Cerebellar cortex (tissue), 1 donor: ENCODE measurements at regions not wholly inside any gene's neighbourhood (a gene's known extent, or its start where the extent isn't known, plus 50 kb on each side); places are given as distances from the start of the nearest gene placed in this dataset.
"Not testable (repeated sequence)": the region's sequence is repeated elsewhere in the genome, so short reads cannot be mapped to it uniquely, and the experiment has no call there.

Source experiments
- DNase-seq: peaks from one replicate; pipeline ENCODE4 v3.0.0-alpha.2; 2015; ENCODE audit warnings: low spot score

- not testable (repeated sequence) for DNase-seq
Measured at GRCh38 chr10:47166808-47167581, 133.0 kb upstream of the GDF10 start.

GRCh38 chr10:47167591-47167990, 132.4 kb upstream of the GDF10 start:
- DNase-seq = no peak

- no peak for DNase-seq
Measured at GRCh38 chr10:47169581-47169980, 130.4 kb upstream of the GDF10 start.

- DNase-seq = no peak
Measured at GRCh38 chr10:47173929-47174442, 126.0 kb upstream of the GDF10 start.

GRCh38 chr10:47175181-47176123, 124.5 kb upstream of the GDF10 start:
- peak; percentile 72 for DNase-seq

- no peak for DNase-seq
Measured at GRCh38 chr10:47176206-47176902, 123.6 kb upstream of the GDF10 start.

- DNase-seq = peak; percentile 75
Measured at GRCh38 chr10:47176903-47177868, 122.8 kb upstream of the GDF10 start.

GRCh38 chr10:47178537-47179290, 121.3 kb upstream of the GDF10 start:
- no peak for DNase-seq

- DNase-seq = no peak
Measured at GRCh38 chr10:47179291-47179647, 120.7 kb upstream of the GDF10 start.

GRCh38 chr10:47181052-47181849, 118.7 kb upstream of the GDF10 start:
- no peak for DNase-seq

GRCh38 chr10:47182934-47183703, 116.9 kb upstream of the GDF10 start:
- no peak for DNase-seq

- DNase-seq = no peak
Measured at GRCh38 chr10:47183704-47184041, 116.3 kb upstream of the GDF10 start.

GRCh38 chr10:47184273-47184672, 115.7 kb upstream of the GDF10 start:
- DNase-seq = no peak

GRCh38 chr10:47184724-47185330, 115.2 kb upstream of the GDF10 start:
- DNase-seq = no peak

GRCh38 chr10:47186941-47187340, 113.1 kb upstream of the GDF10 start:
- DNase-seq = no peak

- no peak for DNase-seq
Measured at GRCh38 chr10:47187592-47187991, 112.4 kb upstream of the GDF10 start.

- DNase-seq = no peak
Measured at GRCh38 chr10:47188156-47188555, 111.8 kb upstream of the GDF10 start.

- DNase-seq = no peak
Measured at GRCh38 chr10:47189802-47190201, 110.2 kb upstream of the GDF10 start.
